ENCODE measurements at regions not wholly inside any gene's neighbourhood (a gene's known extent, or its start where the extent isn't known, plus 50 kb on each side); places are given as distances from the start of the nearest gene placed in this dataset.
"Not testable (repeated sequence)": the region's sequence is repeated elsewhere in the genome, so short reads cannot be mapped to it uniquely, and the experiment has no call there.

- peaks cover 4% of the 10 kb centered on the region for H3K36me3 Mint-ChIP-seq
- no peak overlapping the region for H2AFZ ChIP-seq (replicated peaks)
- H4K20me1 ChIP-seq (ENCODE audit: low read depth), result no peaks in the 10 kb centered on the region
- H3K79me2 ChIP-seq (ENCODE audit: low read depth), result no peaks in the 10 kb centered on the region
- H3K9ac ChIP-seq, result no peak overlapping the region
- no peaks in the 10 kb centered on the region for H3F3A ChIP-seq (ENCODE audit: low read depth)
- H3K4me2 ChIP-seq, result no peak overlapping the region
- no peaks in the 10 kb centered on the region for H3K27me3 Mint-ChIP-seq (ENCODE audit: insufficient read depth, low read depth)
- no peak overlapping the region for H3K27ac ChIP-seq
- H3K4me3 ChIP-seq, result no peak overlapping the region
- no peak overlapping the region for H3K4me3 Mint-ChIP-seq
- no peaks in the 10 kb centered on the region for H3K27me3 ChIP-seq
- no peaks in the 10 kb centered on the region for H3K36me3 ChIP-seq
- no peak for DNase-seq (ENCODE audit: low spot score)
- no peaks in the 10 kb centered on the region for H3K4me1 ChIP-seq
- H3K9me3 Mint-ChIP-seq, result peaks cover 3% of the 10 kb centered on the region
- H3K4me1 Mint-ChIP-seq, result peaks cover under 1% of the 10 kb centered on the region
- no peaks in the 10 kb centered on the region for H3K9me3 ChIP-seq (ENCODE audit: low read depth)
- no peak overlapping the region for H3K27ac Mint-ChIP-seq
- TF ChIP-seq EZH2 (IDR thresholded peaks at IDR 0.05), result no peak
- TF ChIP-seq EZH2phosphoT487 (IDR thresholded peaks at IDR 0.05), result no peak
- no peak for TF ChIP-seq CTCF (IDR thresholded peaks at IDR 0.05)
Observed at GRCh38 chr1:245000872-245001188, 136.5 kb upstream of the HNRNPU start.

GRCh38 chr1:244999644-245000043 lies 135.3 kb upstream of the HNRNPU start:
- H3K36me3 ChIP-seq; H3K4me2 ChIP-seq; H3K9me3 Mint-ChIP-seq; H3F3A ChIP-seq (ENCODE audit: low read depth); H3K9me3 ChIP-seq (ENCODE audit: low read depth); H3K27ac ChIP-seq; H4K20me1 ChIP-seq (ENCODE audit: low read depth); H3K4me1 ChIP-seq; H3K79me2 ChIP-seq (ENCODE audit: low read depth); H3K27ac Mint-ChIP-seq; H3K4me3 ChIP-seq; H3K27me3 Mint-ChIP-seq (ENCODE audit: insufficient read depth, low read depth); H3K36me3 Mint-ChIP-seq; H3K27me3 ChIP-seq; DNase-seq (ENCODE audit: low spot score); H3K9ac ChIP-seq; H2AFZ ChIP-seq (replicated peaks); H3K4me1 Mint-ChIP-seq; H3K4me3 Mint-ChIP-seq: not testable (repeated sequence)

- Histone ChIP-seq H4K20me1 (ENCODE audit: low read depth) (no peaks in the 10 kb centered on the region), H3K27ac (no peak overlapping the region), H3K4me3 (no peak overlapping the region), H3F3A (ENCODE audit: low read depth) (no peaks in the 10 kb centered on the region), H3K79me2 (ENCODE audit: low read depth) (no peaks in the 10 kb centered on the region), H3K36me3 (no peaks in the 10 kb centered on the region), H3K4me1 (no peaks in the 10 kb centered on the region), H3K9me3 (ENCODE audit: low read depth) (no peaks in the 10 kb centered on the region), H3K27me3 (no peaks in the 10 kb centered on the region), H2AFZ (replicated peaks) (no peak overlapping the region), H3K4me2 (no peak overlapping the region), H3K9ac (no peak overlapping the region)
- Mint-ChIP-seq H3K27ac (no peak overlapping the region), H3K4me3 (no peak overlapping the region), H3K36me3 (peaks cover 8% of the 10 kb centered on the region), H3K27me3 (ENCODE audit: insufficient read depth, low read depth) (no peaks in the 10 kb centered on the region), H3K4me1 (no peaks in the 10 kb centered on the region), H3K9me3 (peaks cover 5% of the 10 kb centered on the region)
- TF ChIP-seq EZH2 (IDR thresholded peaks at IDR 0.05), result no peak
- TF ChIP-seq CTCF (IDR thresholded peaks at IDR 0.05), result no peak
- TF ChIP-seq EZH2phosphoT487 (IDR thresholded peaks at IDR 0.05), result no peak
- DNase-seq (ENCODE audit: low spot score), result no peak
Observed at GRCh38 chr1:244998717-244999346, 134.5 kb upstream of the HNRNPU start.

GRCh38 chr1:244995602-244996400 lies 131.5 kb upstream of the HNRNPU start:
- Mint-ChIP-seq H3K36me3 (peaks cover 8% of the 10 kb centered on the region), H3K4me1 (no peaks in the 10 kb centered on the region), H3K27me3 (ENCODE audit: insufficient read depth, low read depth) (peaks cover 2% of the 10 kb centered on the region), H3K27ac (no peak overlapping the region), H3K4me3 (no peak overlapping the region), H3K9me3 (peaks cover 10% of the 10 kb centered on the region)
- H3K27me3 ChIP-seq, result no peaks in the 10 kb centered on the region
- no peak overlapping the region for H3K4me3 ChIP-seq
- no peaks in the 10 kb centered on the region for H3F3A ChIP-seq (ENCODE audit: low read depth)
- H3K36me3 ChIP-seq, result no peaks in the 10 kb centered on the region
- H3K9me3 ChIP-seq (ENCODE audit: low read depth), result no peaks in the 10 kb centered on the region
- no peaks in the 10 kb centered on the region for H3K4me1 ChIP-seq
- no peak for DNase-seq (ENCODE audit: low spot score)
- no peaks in the 10 kb centered on the region for H3K79me2 ChIP-seq (ENCODE audit: low read depth)
- H3K4me2 ChIP-seq, result no peak overlapping the region
- H3K27ac ChIP-seq, result no peak overlapping the region
- no peak overlapping the region for H2AFZ ChIP-seq (replicated peaks)
- H3K9ac ChIP-seq, result no peak overlapping the region
- no peak for TF ChIP-seq CTCF (IDR thresholded peaks at IDR 0.05)
- TF ChIP-seq EZH2phosphoT487 (IDR thresholded peaks at IDR 0.05), result no peak
- TF ChIP-seq EZH2 (IDR thresholded peaks at IDR 0.05), result no peak
- H4K20me1 ChIP-seq (ENCODE audit: low read depth), result no peaks in the 10 kb centered on the region
